CD4-positive, alpha-beta T cell treated with Interleukin-17A for 4 hours (primary cell): ENCODE measurements at regions not wholly inside any gene's neighbourhood (a gene's known extent, or its start where the extent isn't known, plus 50 kb on each side); places are given as distances from the start of the nearest gene placed in this dataset.
"Not testable (repeated sequence)": the region's sequence is repeated elsewhere in the genome, so short reads cannot be mapped to it uniquely, and the experiment has no call there.

Source experiments
- DNase-seq: peaks from one replicate; pipeline ENCODE4 v3.0.0-alpha.2; 2020; ENCODE audit warnings: mixed read lengths

GRCh38 chr5:155116456-155117251, 103.1 kb downstream of the KIF4B start:
- DNase-seq = no peak

- DNase-seq = no peak
These were observed 112.1 kb downstream of the KIF4B start for GRCh38 chr5:155125551-155126095.

DNA sequence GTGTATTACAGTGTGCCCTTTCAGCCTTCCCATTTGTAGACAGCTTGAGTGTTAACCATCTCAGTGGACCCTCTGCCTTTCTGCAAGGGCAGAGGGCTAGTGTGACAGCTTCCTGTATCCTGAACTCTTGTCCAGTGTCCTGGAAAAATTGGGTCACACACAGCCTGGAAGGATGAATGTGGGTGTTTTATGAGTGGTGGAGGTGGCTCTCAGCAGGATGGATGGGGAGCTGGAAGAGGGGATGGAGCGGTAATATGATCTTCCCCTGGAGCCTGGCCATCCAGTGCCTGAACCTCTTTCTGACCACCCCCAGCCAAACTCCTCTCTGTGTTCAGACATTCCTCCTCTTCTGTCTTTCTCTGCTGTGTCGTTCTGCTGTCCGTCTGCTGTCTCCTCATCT, 113.0 kb downstream of the KIF4B start:
- DNase-seq = no peak

DNA sequence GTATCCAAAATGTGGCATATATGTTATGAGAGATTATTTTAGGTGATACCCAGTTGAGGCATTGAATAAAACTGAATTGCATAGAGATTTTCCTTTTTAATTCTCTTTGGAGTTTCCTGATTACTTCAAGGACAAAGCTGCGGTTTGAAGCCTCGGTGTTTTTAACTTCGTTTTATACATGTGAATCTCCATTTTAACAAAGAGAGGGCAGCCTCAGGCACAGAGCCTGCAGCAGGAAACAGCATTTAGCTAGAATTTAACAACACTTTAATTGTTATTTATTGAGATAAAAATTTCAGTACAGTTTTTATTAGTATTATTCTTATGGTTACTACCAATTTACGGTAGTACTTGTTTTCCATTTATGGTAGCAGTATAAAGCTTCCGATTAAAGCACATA, 114.0 kb downstream of the KIF4B start:
- DNase-seq = no peak

- DNase-seq = no peak
These were observed 115.4 kb downstream of the KIF4B start for GRCh38 chr5:155128786-155129512.

DNA sequence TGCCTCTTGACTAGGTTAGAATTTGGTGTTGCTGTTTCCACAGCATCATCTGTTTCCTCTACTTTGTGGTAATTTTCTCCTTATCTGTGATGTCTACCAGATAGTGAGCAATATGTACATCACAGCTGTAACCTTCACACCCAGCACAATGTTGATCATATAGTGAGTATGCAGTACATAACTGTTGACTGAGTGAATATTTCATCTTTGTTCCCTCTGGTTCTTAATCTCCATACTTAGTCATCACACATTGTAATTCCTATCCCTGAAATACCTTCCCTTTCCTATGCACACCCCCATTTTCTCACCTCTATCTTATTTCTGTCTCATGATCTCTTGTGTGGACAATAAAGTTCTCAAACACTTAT, 115.9 kb downstream of the KIF4B start:
- no peak for DNase-seq

GRCh38 chr5:155134130-155134529, 120.6 kb downstream of the KIF4B start:
- DNase-seq = no peak

- DNase-seq = no peak
These were observed 122.8 kb downstream of the KIF4B start for GRCh38 chr5:155136216-155136850.

- no peak for DNase-seq
These were observed 124.1 kb downstream of the KIF4B start for GRCh38 chr5:155137683-155138082.

GRCh38 chr5:155140646-155141045, 127.1 kb downstream of the KIF4B start:
- no peak for DNase-seq

- no peak for DNase-seq
These were observed 131.4 kb downstream of the KIF4B start for GRCh38 chr5:155144956-155145355.

DNA sequence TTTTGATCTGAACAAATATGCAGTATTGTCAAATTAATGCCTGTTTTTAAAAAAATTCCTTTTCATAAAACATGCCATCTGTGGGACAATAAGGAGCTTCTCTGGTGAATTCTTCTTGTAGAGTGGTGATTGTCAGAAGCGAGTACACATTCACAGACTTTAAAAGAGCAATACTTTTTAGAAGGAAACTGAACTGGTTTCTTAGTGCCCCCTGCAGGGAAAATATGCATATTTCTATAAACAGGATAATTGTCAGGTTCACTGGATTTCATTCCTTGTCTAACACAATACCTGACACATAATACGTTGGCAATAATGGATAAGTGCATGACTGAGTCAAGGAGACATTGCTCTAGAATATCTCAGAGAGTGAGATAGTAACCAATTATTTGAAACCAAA, 133.7 kb downstream of the KIF4B start:
- DNase-seq = no peak

DNA sequence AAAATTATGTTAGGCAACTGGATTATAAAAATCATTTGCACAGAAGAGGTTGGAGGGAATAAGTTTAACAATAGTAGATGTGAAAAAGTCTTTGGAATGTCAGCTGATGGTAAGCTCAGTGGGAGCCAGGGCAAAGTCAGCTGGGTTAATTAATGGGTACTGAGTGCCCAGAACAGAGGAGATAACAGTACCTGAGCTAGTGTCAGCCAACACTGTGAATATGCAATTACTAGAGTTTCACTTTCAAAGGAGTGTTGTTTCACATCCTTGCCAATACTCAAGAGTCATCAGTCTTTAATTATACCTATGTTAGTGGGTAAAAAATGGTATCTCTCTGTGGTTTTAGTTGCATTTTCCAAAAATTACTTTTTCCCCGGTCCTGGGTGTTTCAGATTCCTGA, 135.1 kb downstream of the KIF4B start:
- DNase-seq = no peak

DNA sequence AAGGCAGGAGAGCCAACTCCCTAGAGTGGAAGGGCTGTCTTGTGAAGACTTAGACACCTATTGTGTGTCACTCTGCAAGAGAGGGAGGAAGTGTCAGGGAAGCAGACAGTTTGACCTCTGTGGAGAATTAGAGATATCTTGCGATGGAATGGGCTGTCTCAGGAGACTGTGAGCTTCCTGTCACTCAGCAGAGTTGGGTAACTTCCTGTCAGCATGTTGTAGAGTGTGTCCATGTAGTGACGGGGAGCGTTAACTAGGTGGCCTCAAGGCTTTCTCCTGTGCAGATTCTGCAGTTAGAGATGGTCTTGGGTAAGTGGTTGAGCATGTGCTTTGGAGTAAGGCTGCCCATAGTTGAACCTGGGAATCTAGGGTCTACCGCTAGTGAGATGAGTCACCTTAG, 136.5 kb downstream of the KIF4B start:
- no peak for DNase-seq

DNA sequence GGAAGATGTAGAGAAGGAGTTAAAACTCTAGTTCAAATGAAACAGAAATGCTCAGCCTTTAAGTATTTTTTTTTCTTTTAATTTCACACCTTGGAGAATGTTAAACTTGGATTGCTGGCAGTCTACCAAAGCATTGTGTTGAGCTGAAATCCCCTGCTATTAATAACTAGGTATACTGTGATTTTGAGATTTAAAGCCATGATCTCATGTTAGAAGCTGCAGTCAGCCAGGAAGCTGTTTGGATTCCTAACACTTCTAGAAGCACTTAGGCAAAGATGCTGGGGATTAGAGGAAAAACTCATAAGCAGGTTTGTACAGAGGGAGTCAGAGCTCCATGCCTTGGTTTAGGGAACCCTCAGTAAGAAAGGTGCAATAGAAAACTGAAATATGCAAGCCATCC, 141.4 kb downstream of the KIF4B start:
- no peak for DNase-seq

DNA sequence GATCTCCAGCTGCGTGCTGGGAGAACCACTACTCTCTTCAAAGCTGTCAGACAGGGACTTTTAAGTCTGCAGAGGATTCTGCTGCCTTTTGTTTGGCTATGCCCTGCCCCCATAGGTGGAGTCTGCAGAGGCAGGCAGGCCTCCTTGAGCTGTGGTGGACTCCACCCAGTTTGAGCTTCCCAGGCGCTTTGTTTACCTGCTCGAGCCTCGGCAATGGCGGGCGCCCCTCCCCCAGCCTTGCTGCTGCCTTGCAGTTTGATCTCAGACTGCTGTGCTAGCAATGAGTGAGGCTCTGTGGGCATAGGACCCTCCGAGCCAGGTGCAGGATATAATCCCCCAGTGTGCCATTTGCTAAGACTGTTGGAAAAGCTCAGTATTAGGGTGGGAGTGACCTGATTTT, 149.5 kb downstream of the KIF4B start:
- not testable (repeated sequence) for DNase-seq

DNA sequence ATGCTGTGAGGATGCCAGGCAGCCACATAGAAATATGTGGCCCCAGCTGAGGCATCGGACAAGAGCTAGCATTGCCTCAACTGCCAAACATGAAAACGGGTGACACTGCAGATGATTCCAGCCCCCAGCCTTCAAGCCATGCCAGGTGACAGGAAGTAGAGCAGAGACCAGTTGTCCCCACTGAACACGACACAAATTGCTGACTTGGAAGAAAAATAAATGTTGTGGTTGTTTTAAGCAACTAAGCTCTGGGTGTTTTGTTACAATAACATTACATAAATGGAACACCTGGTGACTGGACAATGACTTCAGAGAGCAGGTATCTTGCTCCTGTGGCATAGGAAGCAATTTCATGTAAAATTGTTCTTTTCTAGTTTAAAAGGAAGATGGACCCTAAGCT, 154.2 kb downstream of the KIF4B start:
- no peak for DNase-seq

GRCh38 chr5:155181542-155181941, 168.0 kb downstream of the KIF4B start:
- no peak for DNase-seq

DNA sequence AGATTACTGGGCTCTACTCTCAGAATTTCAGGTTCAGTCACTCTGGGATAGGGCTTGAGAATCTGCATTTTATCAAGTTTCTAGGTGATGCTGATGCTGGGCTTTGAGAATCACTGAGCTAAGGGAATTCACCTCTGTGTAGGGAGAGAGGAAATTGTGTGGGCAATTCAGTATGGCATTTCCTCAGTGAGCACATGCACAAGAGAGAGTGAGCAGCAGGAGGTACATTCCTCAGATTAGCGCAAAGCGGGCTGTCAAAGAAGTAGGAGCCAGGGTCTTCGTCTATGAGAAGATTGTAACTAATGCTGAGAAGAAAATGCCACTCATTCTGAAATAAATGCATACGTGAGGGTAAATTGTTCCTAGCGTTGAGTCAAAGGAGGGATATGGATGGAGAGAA, 175.9 kb downstream of the KIF4B start:
- DNase-seq = no peak

DNA sequence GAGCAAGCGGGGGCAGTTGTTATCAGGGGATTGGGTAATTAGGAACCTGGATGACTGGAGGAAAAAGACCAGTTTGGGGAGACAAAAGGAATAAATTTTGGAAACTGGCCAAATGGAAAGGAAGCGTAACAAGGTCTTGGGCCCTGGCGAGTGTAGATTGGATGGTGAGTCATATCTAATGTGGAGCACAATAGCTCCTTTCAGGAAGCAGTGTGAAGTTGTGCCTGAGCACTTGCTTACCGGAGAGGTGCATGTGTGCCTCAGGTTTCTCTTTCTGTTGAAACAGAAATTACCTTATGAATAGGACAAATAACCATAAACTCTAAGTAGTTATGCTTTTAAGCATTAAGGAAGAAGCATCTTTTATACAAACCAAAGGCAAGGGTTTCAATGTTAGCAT, 176.4 kb downstream of the KIF4B start:
- no peak for DNase-seq

DNA sequence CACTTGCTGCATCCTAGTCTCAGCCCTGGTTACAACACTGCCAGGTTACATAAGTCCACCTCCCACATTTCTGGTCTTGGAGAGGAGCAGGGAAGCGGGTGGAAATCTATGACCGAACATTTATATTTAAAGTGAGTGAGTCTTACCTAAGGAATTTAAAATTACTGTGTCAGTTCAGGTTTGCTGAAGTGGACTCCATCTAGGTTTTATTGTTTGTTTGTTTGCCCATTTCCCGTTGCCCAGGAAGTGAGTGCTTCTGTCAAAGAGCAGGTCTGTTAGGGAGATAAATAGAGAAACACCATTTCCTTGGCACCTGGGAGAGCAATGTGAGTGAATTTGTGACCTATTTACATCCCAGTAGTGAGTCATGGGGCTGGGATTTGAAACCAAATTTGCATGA, 179.5 kb downstream of the KIF4B start:
- DNase-seq = no peak

DNA sequence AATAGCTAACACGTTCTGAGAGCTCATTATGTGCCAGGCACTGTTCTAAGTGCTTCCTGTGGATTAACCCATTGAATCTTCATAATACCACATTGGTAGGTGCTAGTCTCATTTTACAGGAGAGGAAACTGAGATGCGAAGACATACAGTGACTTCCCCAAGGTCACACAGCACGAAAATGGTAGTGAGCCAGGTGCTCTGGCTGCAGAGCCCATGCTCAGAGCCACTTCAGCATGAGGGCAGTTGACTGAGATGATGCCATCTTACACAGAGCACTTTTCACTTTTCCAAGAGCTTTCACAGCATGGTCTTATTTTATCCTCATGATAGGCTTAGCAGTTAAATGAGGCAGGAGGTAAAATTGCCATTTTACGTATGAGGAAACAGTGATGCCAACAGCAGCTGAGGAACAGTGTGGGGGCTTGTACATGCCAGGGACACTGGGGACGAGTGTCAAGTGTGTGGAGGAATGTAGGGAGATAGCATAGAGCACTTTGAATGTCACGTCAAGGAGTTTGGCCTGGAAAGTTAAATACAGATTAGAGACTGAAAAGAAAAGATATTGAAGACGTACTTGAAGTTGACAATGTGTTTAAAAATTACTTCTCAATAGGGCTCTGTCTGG, 180.0 kb downstream of the KIF4B start:
- DNase-seq = no peak

- no peak for DNase-seq
These were observed 187.1 kb downstream of the KIF4B start for GRCh38 chr5:155200608-155201007.
